Vagina (tissue), 2 donors: ENCODE measurements at regions not wholly inside any gene's neighbourhood (a gene's known extent, or its start where the extent isn't known, plus 50 kb on each side); places are given as distances from the start of the nearest gene placed in this dataset.

Experiments used
- POLR2A ChIP-seq, 2 donors: fragments of 450-650 bp; IDR thresholded peaks; one replicate each; pipeline ENCODE4 v1.6.1; 2017; ENCODE audit warnings: antibody characterized with exemption in 2 of 2, mild to moderate bottlenecking in 2 of 2, moderate library complexity in 2 of 2
- POLR2AphosphoS5 ChIP-seq, 2 donors: sonication (generic); formaldehyde crosslinking; IDR thresholded peaks; one replicate each; pipeline ENCODE4 v1.9.0; 2017; ENCODE audit warnings: antibody characterized with exemption in 2 of 2, mild to moderate bottlenecking in 2 of 2, low read depth in 1 of 2; ENCODE audit not compliant: insufficient read depth in 1 of 2
- TF ChIP-seq, protein P1 (sequence below), 3 experiments: fragments of 450-650 bp in 2 of 3; fragments of 200-600 bp in 1 of 3; sonication (generic) in 1 of 3; IDR thresholded peaks; one replicate each; pipeline ENCODE4 v1.5.1; 2017 to 2019; ENCODE audit warnings: antibody characterized with exemption in 3 of 3, mild to moderate bottlenecking in 2 of 3, moderate library complexity in 2 of 3

DNA sequence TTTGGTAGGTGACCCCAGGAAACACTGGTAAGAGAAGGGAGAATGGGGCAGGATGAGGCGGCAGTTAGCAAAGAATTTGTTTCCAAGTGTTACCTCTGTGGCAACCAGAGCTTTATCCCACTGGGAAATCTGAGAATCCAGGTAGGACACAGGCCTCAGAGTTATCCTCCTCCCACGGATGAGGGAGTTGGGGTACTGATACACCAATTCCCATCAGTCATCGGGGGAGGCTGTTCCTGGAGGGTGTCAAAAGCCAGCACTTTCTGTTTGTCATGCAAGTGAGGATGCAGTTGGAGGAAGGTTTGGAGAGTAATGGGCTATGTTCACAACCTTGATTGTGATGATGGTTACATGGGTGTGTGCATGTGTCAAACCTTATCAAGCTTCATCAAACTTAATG, 221.2 kb upstream of the SFSWAP start:
- TF ChIP-seq POLR2AphosphoS5 (IDR thresholded peaks at IDR 0.05; ENCODE audit: insufficient read depth in 1 of 2, low read depth in 1 of 2) (no peak), POLR2A (IDR thresholded peaks at IDR 0.05) (no peak)
- TF ChIP-seq, protein P1, sequence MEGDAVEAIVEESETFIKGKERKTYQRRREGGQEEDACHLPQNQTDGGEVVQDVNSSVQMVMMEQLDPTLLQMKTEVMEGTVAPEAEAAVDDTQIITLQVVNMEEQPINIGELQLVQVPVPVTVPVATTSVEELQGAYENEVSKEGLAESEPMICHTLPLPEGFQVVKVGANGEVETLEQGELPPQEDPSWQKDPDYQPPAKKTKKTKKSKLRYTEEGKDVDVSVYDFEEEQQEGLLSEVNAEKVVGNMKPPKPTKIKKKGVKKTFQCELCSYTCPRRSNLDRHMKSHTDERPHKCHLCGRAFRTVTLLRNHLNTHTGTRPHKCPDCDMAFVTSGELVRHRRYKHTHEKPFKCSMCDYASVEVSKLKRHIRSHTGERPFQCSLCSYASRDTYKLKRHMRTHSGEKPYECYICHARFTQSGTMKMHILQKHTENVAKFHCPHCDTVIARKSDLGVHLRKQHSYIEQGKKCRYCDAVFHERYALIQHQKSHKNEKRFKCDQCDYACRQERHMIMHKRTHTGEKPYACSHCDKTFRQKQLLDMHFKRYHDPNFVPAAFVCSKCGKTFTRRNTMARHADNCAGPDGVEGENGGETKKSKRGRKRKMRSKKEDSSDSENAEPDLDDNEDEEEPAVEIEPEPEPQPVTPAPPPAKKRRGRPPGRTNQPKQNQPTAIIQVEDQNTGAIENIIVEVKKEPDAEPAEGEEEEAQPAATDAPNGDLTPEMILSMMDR (IDR thresholded peaks at IDR 0.05) = no peak
